HG03575 (cell line): ENCODE measurements at regions not wholly inside any gene's neighbourhood (a gene's known extent, or its start where the extent isn't known, plus 50 kb on each side); places are given as distances from the start of the nearest gene placed in this dataset.

Experiments
- ATAC-seq: cut with Tn5 transposase; IDR thresholded peaks from one replicate; pipeline ENCODE4 v1.9.1; 2021; ENCODE audit not compliant: unreplicated experiment, insufficient number of reproducible peaks, low FRiP score; ENCODE audit errors: extremely low read depth

GRCh38 chr15:96390986-96391385 lies 60.5 kb downstream of the NR2F2 start:
- ATAC-seq = no peak

GRCh38 chr15:96392380-96393208 lies 62.1 kb downstream of the NR2F2 start:
- ATAC-seq = no peak

GRCh38 chr15:96393209-96393513 lies 62.7 kb downstream of the NR2F2 start:
- ATAC-seq = no peak

GRCh38 chr15:96395687-96396086 lies 65.2 kb downstream of the NR2F2 start:
- ATAC-seq = no peak

GRCh38 chr15:96398776-96399175 lies 68.3 kb downstream of the NR2F2 start:
- ATAC-seq = no peak

GRCh38 chr15:96402403-96402802 lies 71.9 kb downstream of the NR2F2 start:
- no peak for ATAC-seq

- no peak for ATAC-seq
Measured at GRCh38 chr15:96403071-96403470, 72.6 kb downstream of the NR2F2 start.

- ATAC-seq = no peak
Measured at GRCh38 chr15:96403932-96404331, 73.4 kb downstream of the NR2F2 start.

- ATAC-seq = no peak
Measured at GRCh38 chr15:96404560-96404959, 74.1 kb downstream of the NR2F2 start.

GRCh38 chr15:96406291-96406690 lies 75.8 kb downstream of the NR2F2 start:
- ATAC-seq = no peak

GRCh38 chr15:96406701-96407100 lies 76.2 kb downstream of the NR2F2 start:
- no peak for ATAC-seq

- ATAC-seq = no peak
Measured at GRCh38 chr15:96407482-96407881, 77.0 kb downstream of the NR2F2 start.

GRCh38 chr15:96408591-96409183 lies 78.2 kb downstream of the NR2F2 start:
- no peak for ATAC-seq

- no peak for ATAC-seq
Measured at GRCh38 chr15:96409215-96410138, 79.0 kb downstream of the NR2F2 start.

- no peak for ATAC-seq
Measured at GRCh38 chr15:96410175-96411055, 79.9 kb downstream of the NR2F2 start.

GRCh38 chr15:96411056-96412031 lies 80.8 kb downstream of the NR2F2 start:
- ATAC-seq = no peak

GRCh38 chr15:96412045-96412905 lies 81.8 kb downstream of the NR2F2 start:
- no peak for ATAC-seq
